Parathyroid adenoma (tissue), 2 donors: ENCODE measurements at regions not wholly inside any gene's neighbourhood (a gene's known extent, or its start where the extent isn't known, plus 50 kb on each side); places are given as distances from the start of the nearest gene placed in this dataset.
"Not testable (repeated sequence)": the region's sequence is repeated elsewhere in the genome, so short reads cannot be mapped to it uniquely, and the experiment has no call there.

Experiments used
- H2AFZ ChIP-seq: fragments of 300-600 bp; sonication (generic); one replicate; pipeline ENCODE4 v1.7.0; 2017; ENCODE audit warnings: antibody characterized with exemption, mild to moderate bottlenecking
- H3K27ac ChIP-seq: fragments of 300-600 bp; sonication (generic); one replicate; pipeline ENCODE4 v1.7.0; 2017
- H3K27me3 ChIP-seq: fragments of 300-600 bp; sonication (generic); one replicate; pipeline ENCODE4 v1.7.0; 2017; ENCODE audit warnings: low read length; ENCODE audit not compliant: control insufficient read depth, insufficient read depth
- H3K36me3 ChIP-seq: fragments of 300-600 bp; sonication (generic); one replicate; pipeline ENCODE4 v1.7.0; 2017; ENCODE audit warnings: low read length; ENCODE audit not compliant: control insufficient read depth, insufficient read depth
- H3K4me1 ChIP-seq: fragments of 300-600 bp; sonication (generic); one replicate; pipeline ENCODE4 v1.7.0; 2017; ENCODE audit warnings: control low read depth
- H3K4me2 ChIP-seq: fragments of 300-600 bp; sonication (generic); one replicate; pipeline ENCODE4 v1.7.0; 2017; ENCODE audit warnings: low read length
- H3K4me3 ChIP-seq: fragments of 300-600 bp; sonication (generic); one replicate; pipeline ENCODE4 v1.7.0; 2017; ENCODE audit warnings: low read depth, low read length
- H3K79me2 ChIP-seq: fragments of 300-600 bp; sonication (generic); one replicate; pipeline ENCODE4 v1.7.0; 2017; ENCODE audit warnings: control low read depth
- H3K9ac ChIP-seq: fragments of 300-600 bp; sonication (generic); one replicate; pipeline ENCODE4 v1.7.0; 2017; ENCODE audit warnings: mild to moderate bottlenecking
- H3K9me3 ChIP-seq: fragments of 300-600 bp; sonication (generic); one replicate; pipeline ENCODE4 v1.7.0; 2017; ENCODE audit warnings: low read length; ENCODE audit not compliant: control insufficient read depth
- CTCF ChIP-seq: fragments of 300-600 bp; sonication (generic); IDR thresholded peaks from one replicate; pipeline ENCODE4 v1.7.0; 2017; ENCODE audit warnings: antibody characterized with exemption, mild to moderate bottlenecking
- donor health status: primary hyperparathyroidism.

GRCh38 chr17:68759343-68760140 lies 158.4 kb upstream of the FAM20A start:
- Histone ChIP-seq H3K9ac (no peak overlapping the region), H3K4me2 (peak overlapping the region; percentile 42), H3K79me2 (no peaks in the 10 kb centered on the region), H2AFZ (peak overlapping the region; percentile 50), H3K4me1 (peaks cover 5% of the 10 kb centered on the region), H3K27ac (peak overlapping the region; percentile 7), H3K4me3 (peak overlapping the region; percentile 8), H3K36me3 (no peaks in the 10 kb centered on the region), H3K27me3 (no peaks in the 10 kb centered on the region), H3K9me3 (no peaks in the 10 kb centered on the region)
- TF ChIP-seq CTCF = peak; percentile 86

GRCh38 chr17:68759002-68759342 lies 157.8 kb upstream of the FAM20A start:
- Histone ChIP-seq H3K36me3 (no peaks in the 10 kb centered on the region), H3K27me3 (no peaks in the 10 kb centered on the region), H3K4me1 (peaks cover 5% of the 10 kb centered on the region), H3K9me3 (no peaks in the 10 kb centered on the region), H3K9ac (no peak overlapping the region), H3K27ac (peak overlapping the region; percentile 7), H3K4me3 (no peak overlapping the region), H3K4me2 (no peak overlapping the region), H2AFZ (peak overlapping the region; percentile 50), H3K79me2 (no peaks in the 10 kb centered on the region)
- TF ChIP-seq CTCF = no peak

- not testable (repeated sequence) for H3K9ac ChIP-seq, H3K4me2 ChIP-seq, H3K27ac ChIP-seq, H3K4me3 ChIP-seq, H3K4me1 ChIP-seq, H3K9me3 ChIP-seq, H3K36me3 ChIP-seq, H3K27me3 ChIP-seq, H3K79me2 ChIP-seq, H2AFZ ChIP-seq
Observed at GRCh38 chr17:68757866-68758757, 156.9 kb upstream of the FAM20A start.

- Histone ChIP-seq H3K79me2 (no peaks in the 10 kb centered on the region), H3K9me3 (no peaks in the 10 kb centered on the region), H3K4me1 (peaks cover under 1% of the 10 kb centered on the region), H3K27me3 (no peaks in the 10 kb centered on the region), H3K4me2 (no peak overlapping the region), H3K4me3 (no peak overlapping the region), H3K27ac (no peak overlapping the region), H3K36me3 (no peaks in the 10 kb centered on the region), H3K9ac (no peak overlapping the region), H2AFZ (no peak overlapping the region)
- no peak for TF ChIP-seq CTCF
Observed at GRCh38 chr17:68753985-68754769, 153.0 kb upstream of the FAM20A start.

GRCh38 chr17:68750208-68750562 lies 149.0 kb upstream of the FAM20A start:
- Histone ChIP-seq H2AFZ (no peak overlapping the region), H3K4me3 (no peak overlapping the region), H3K9me3 (no peaks in the 10 kb centered on the region), H3K27me3 (no peaks in the 10 kb centered on the region), H3K9ac (no peak overlapping the region), H3K4me1 (no peaks in the 10 kb centered on the region), H3K4me2 (no peak overlapping the region), H3K79me2 (no peaks in the 10 kb centered on the region), H3K27ac (no peak overlapping the region), H3K36me3 (no peaks in the 10 kb centered on the region)
- TF ChIP-seq CTCF = no peak
